ENCODE measurements at regions not wholly inside any gene's neighbourhood (a gene's known extent, or its start where the extent isn't known, plus 50 kb on each side); places are given as distances from the start of the nearest gene placed in this dataset.
"Not testable (repeated sequence)": the region's sequence is repeated elsewhere in the genome, so short reads cannot be mapped to it uniquely, and the experiment has no call there.

DNA sequence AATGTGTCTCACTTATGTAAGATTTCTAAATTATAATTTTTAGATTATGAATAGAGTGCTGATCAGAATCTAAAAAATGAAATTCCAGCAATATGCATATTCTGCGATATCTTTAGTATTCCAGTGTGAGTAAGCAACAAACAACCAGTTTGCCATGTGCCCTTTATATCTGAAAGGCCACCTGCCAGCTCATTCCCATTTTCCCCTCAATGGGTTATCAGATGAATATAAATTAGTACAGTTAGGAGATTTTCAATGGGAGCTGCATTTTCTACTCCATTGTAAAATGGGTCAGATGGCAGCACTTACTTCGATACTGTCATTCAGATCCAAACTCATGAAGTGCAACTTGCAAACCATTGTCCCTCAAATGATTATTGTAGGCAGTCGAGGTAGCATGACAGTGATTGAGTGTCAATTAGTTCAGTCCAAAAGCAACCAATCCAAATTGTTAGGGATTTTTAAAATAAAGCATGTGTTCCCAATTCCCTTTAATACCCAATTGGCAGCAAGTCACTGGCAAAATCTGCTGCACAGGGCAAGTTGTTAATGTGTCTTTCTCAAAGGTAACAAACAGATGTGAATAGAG is 680.3 kb downstream of the LRRIQ3 start:
- Histone ChIP-seq H3K27me3 (ENCODE audit: control insufficient read depth, insufficient read depth, low read length) (no peaks in the 10 kb centered on the region), H3K4me3 (ENCODE audit: low read length) (no peak overlapping the region), H3K9ac (ENCODE audit: low read length) (no peak overlapping the region), H3K27ac (ENCODE audit: low read depth, low read length) (no peak overlapping the region), H3K4me1 (ENCODE audit: control insufficient read depth, insufficient read depth, low read length) (no peaks in the 10 kb centered on the region), H3K36me3 (ENCODE audit: control insufficient read depth, insufficient read depth, low read length) (no peaks in the 10 kb centered on the region)

- H3K36me3 ChIP-seq (ENCODE audit: control insufficient read depth, insufficient read depth, low read length) = no peaks in the 10 kb centered on the region
- H3K9ac ChIP-seq (ENCODE audit: low read length) = no peak overlapping the region
- H3K4me1 ChIP-seq (ENCODE audit: control insufficient read depth, insufficient read depth, low read length) = no peaks in the 10 kb centered on the region
- H3K4me3 ChIP-seq (ENCODE audit: low read length) = no peak overlapping the region
- H3K27ac ChIP-seq (ENCODE audit: low read depth, low read length) = no peak overlapping the region
- no peaks in the 10 kb centered on the region for H3K27me3 ChIP-seq (ENCODE audit: control insufficient read depth, insufficient read depth, low read length)
These were observed 681.5 kb downstream of the LRRIQ3 start for GRCh38 chr1:73516451-73516850.

DNA sequence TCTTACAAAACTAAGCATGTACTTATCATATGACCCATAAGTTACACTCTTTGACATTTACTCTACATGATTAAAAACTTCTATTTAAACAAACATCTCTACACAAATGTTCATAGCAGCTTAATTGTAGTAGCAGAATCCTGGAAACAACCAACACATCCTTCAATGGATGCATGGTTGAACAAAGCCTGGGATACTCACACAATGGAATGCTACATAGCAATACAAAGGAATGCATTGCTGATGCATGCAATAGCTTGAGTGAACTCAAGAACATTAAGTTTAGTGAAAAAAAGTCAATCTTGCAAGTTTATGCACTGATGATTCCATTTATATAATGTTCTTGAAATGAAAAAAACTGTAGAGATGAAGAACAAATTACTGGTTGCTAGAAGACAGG is 686.9 kb downstream of the LRRIQ3 start:
- no peak overlapping the region for H3K4me3 ChIP-seq (ENCODE audit: low read length)
- no peaks in the 10 kb centered on the region for H3K4me1 ChIP-seq (ENCODE audit: control insufficient read depth, insufficient read depth, low read length)
- no peak overlapping the region for H3K27ac ChIP-seq (ENCODE audit: low read depth, low read length)
- H3K27me3 ChIP-seq (ENCODE audit: control insufficient read depth, insufficient read depth, low read length) = no peaks in the 10 kb centered on the region
- H3K36me3 ChIP-seq (ENCODE audit: control insufficient read depth, insufficient read depth, low read length) = no peaks in the 10 kb centered on the region
- no peak overlapping the region for H3K9ac ChIP-seq (ENCODE audit: low read length)

DNA sequence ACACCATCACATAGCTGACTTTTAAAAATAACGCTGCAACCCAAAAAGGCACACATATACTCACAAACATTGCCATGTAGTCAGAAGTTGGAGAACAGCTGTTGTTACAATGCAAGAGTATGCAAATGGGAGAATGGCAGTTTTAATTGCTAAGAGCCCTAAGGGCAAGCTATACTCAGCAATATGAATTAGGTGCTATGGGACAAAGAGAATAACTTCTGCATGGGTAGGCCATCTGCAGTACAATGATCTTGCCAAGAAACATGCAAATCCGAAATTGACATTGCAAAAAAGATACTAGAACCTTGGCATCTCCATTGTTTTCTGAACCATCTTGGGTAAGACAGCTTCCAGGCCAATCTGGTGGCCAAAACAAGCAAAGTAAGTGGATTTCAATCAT is 697.8 kb downstream of the LRRIQ3 start:
- Histone ChIP-seq H3K4me1 (ENCODE audit: control insufficient read depth, insufficient read depth, low read length) (no peaks in the 10 kb centered on the region), H3K9ac (ENCODE audit: low read length) (no peak overlapping the region), H3K27me3 (ENCODE audit: control insufficient read depth, insufficient read depth, low read length) (no peaks in the 10 kb centered on the region), H3K36me3 (ENCODE audit: control insufficient read depth, insufficient read depth, low read length) (no peaks in the 10 kb centered on the region), H3K27ac (ENCODE audit: low read depth, low read length) (no peak overlapping the region), H3K4me3 (ENCODE audit: low read length) (no peak overlapping the region)

GRCh38 chr1:73499671-73500070 is 698.3 kb downstream of the LRRIQ3 start:
- Histone ChIP-seq H3K4me1 (ENCODE audit: control insufficient read depth, insufficient read depth, low read length) (no peaks in the 10 kb centered on the region), H3K27me3 (ENCODE audit: control insufficient read depth, insufficient read depth, low read length) (no peaks in the 10 kb centered on the region), H3K9ac (ENCODE audit: low read length) (no peak overlapping the region), H3K4me3 (ENCODE audit: low read length) (no peak overlapping the region), H3K27ac (ENCODE audit: low read depth, low read length) (no peak overlapping the region), H3K36me3 (ENCODE audit: control insufficient read depth, insufficient read depth, low read length) (no peaks in the 10 kb centered on the region)

GRCh38 chr1:73491621-73492020 is 706.4 kb downstream of the LRRIQ3 start:
- Histone ChIP-seq H3K27ac (ENCODE audit: low read depth, low read length) (no peak overlapping the region), H3K4me3 (ENCODE audit: low read length) (no peak overlapping the region), H3K36me3 (ENCODE audit: control insufficient read depth, insufficient read depth, low read length) (no peaks in the 10 kb centered on the region), H3K4me1 (ENCODE audit: control insufficient read depth, insufficient read depth, low read length) (no peaks in the 10 kb centered on the region), H3K27me3 (ENCODE audit: control insufficient read depth, insufficient read depth, low read length) (no peaks in the 10 kb centered on the region), H3K9ac (ENCODE audit: low read length) (no peak overlapping the region)

GRCh38 chr1:73475316-73475870 is 722.6 kb downstream of the LRRIQ3 start:
- Histone ChIP-seq H3K27me3 (ENCODE audit: control insufficient read depth, insufficient read depth, low read length) (no peaks in the 10 kb centered on the region), H3K4me3 (ENCODE audit: low read length) (no peak overlapping the region), H3K4me1 (ENCODE audit: control insufficient read depth, insufficient read depth, low read length) (no peaks in the 10 kb centered on the region), H3K9ac (ENCODE audit: low read length) (no peak overlapping the region), H3K27ac (ENCODE audit: low read depth, low read length) (no peak overlapping the region), H3K36me3 (ENCODE audit: control insufficient read depth, insufficient read depth, low read length) (no peaks in the 10 kb centered on the region)

- no peaks in the 10 kb centered on the region for H3K4me1 ChIP-seq (ENCODE audit: control insufficient read depth, insufficient read depth, low read length)
- no peak overlapping the region for H3K9ac ChIP-seq (ENCODE audit: low read length)
- H3K4me3 ChIP-seq (ENCODE audit: low read length) = no peak overlapping the region
- H3K36me3 ChIP-seq (ENCODE audit: control insufficient read depth, insufficient read depth, low read length) = no peaks in the 10 kb centered on the region
- no peak overlapping the region for H3K27ac ChIP-seq (ENCODE audit: low read depth, low read length)
- no peaks in the 10 kb centered on the region for H3K27me3 ChIP-seq (ENCODE audit: control insufficient read depth, insufficient read depth, low read length)
These were observed 725.2 kb downstream of the LRRIQ3 start for GRCh38 chr1:73472810-73473209.

GRCh38 chr1:73467731-73468130 is 730.2 kb downstream of the LRRIQ3 start:
- no peaks in the 10 kb centered on the region for H3K4me1 ChIP-seq (ENCODE audit: control insufficient read depth, insufficient read depth, low read length)
- no peak overlapping the region for H3K27ac ChIP-seq (ENCODE audit: low read depth, low read length)
- H3K4me3 ChIP-seq (ENCODE audit: low read length) = no peak overlapping the region
- H3K36me3 ChIP-seq (ENCODE audit: control insufficient read depth, insufficient read depth, low read length) = no peaks in the 10 kb centered on the region
- H3K27me3 ChIP-seq (ENCODE audit: control insufficient read depth, insufficient read depth, low read length) = no peaks in the 10 kb centered on the region
- no peak overlapping the region for H3K9ac ChIP-seq (ENCODE audit: low read length)

- no peak overlapping the region for H3K9ac ChIP-seq (ENCODE audit: low read length)
- H3K27ac ChIP-seq (ENCODE audit: low read depth, low read length) = no peak overlapping the region
- no peaks in the 10 kb centered on the region for H3K27me3 ChIP-seq (ENCODE audit: control insufficient read depth, insufficient read depth, low read length)
- H3K36me3 ChIP-seq (ENCODE audit: control insufficient read depth, insufficient read depth, low read length) = no peaks in the 10 kb centered on the region
- H3K4me1 ChIP-seq (ENCODE audit: control insufficient read depth, insufficient read depth, low read length) = no peaks in the 10 kb centered on the region
- no peak overlapping the region for H3K4me3 ChIP-seq (ENCODE audit: low read length)
These were observed 734.1 kb downstream of the LRRIQ3 start for GRCh38 chr1:73463873-73464272.

- no peak overlapping the region for H3K4me3 ChIP-seq (ENCODE audit: low read length)
- no peaks in the 10 kb centered on the region for H3K4me1 ChIP-seq (ENCODE audit: control insufficient read depth, insufficient read depth, low read length)
- H3K9ac ChIP-seq (ENCODE audit: low read length) = no peak overlapping the region
- H3K27me3 ChIP-seq (ENCODE audit: control insufficient read depth, insufficient read depth, low read length) = no peaks in the 10 kb centered on the region
- no peaks in the 10 kb centered on the region for H3K36me3 ChIP-seq (ENCODE audit: control insufficient read depth, insufficient read depth, low read length)
- H3K27ac ChIP-seq (ENCODE audit: low read depth, low read length) = no peak overlapping the region
These were observed 745.5 kb downstream of the LRRIQ3 start for GRCh38 chr1:73452522-73452921.

- not testable (repeated sequence) for H3K36me3 ChIP-seq (ENCODE audit: control insufficient read depth, insufficient read depth, low read length)
These were observed 747.3 kb downstream of the LRRIQ3 start for GRCh38 chr1:73450668-73451067.

GRCh38 chr1:73411479-73411878 is 786.5 kb downstream of the LRRIQ3 start:
- Histone ChIP-seq H3K4me1 (ENCODE audit: control insufficient read depth, insufficient read depth, low read length) (no peaks in the 10 kb centered on the region), H3K4me3 (ENCODE audit: low read length) (no peak overlapping the region), H3K27me3 (ENCODE audit: control insufficient read depth, insufficient read depth, low read length) (no peaks in the 10 kb centered on the region), H3K36me3 (ENCODE audit: control insufficient read depth, insufficient read depth, low read length) (no peaks in the 10 kb centered on the region), H3K9ac (ENCODE audit: low read length) (no peak overlapping the region), H3K27ac (ENCODE audit: low read depth, low read length) (no peak overlapping the region)

More at GRCh38 chr1:73450668-73451067, 747.3 kb downstream of the LRRIQ3 start:
- not testable (repeated sequence) for H3K4me3 ChIP-seq (ENCODE audit: low read length); H3K27ac ChIP-seq (ENCODE audit: low read depth, low read length); H3K27me3 ChIP-seq (ENCODE audit: control insufficient read depth, insufficient read depth, low read length); H3K9ac ChIP-seq (ENCODE audit: low read length); H3K4me1 ChIP-seq (ENCODE audit: control insufficient read depth, insufficient read depth, low read length)
